NCI-H2107 treated with DMSO at 0.1 percent for 48 hours (cell line): ENCODE measurements at regions not wholly inside any gene's neighbourhood (a gene's known extent, or its start where the extent isn't known, plus 50 kb on each side); places are given as distances from the start of the nearest gene placed in this dataset.

Experiments used
- DNase-seq: peaks from one replicate; lab custom pipeline; 2025; ENCODE audit not compliant: unreplicated experiment; lab: John Stamatoyannopoulos, UW

GRCh38 chr1:147452809-147453208 is 88.5 kb upstream of the BCL9 start:
- no peak for DNase-seq

- no peak for DNase-seq
Measured at GRCh38 chr1:147463022-147463421, 78.3 kb upstream of the BCL9 start.

- no peak for DNase-seq
Measured at GRCh38 chr1:147466543-147466942, 74.8 kb upstream of the BCL9 start.

- no peak for DNase-seq
Measured at GRCh38 chr1:147470079-147470478, 71.2 kb upstream of the BCL9 start.

GRCh38 chr1:147472489-147472888 is 68.8 kb upstream of the BCL9 start:
- no peak for DNase-seq

- DNase-seq = no peak
Measured at GRCh38 chr1:147472966-147473732, 68.2 kb upstream of the BCL9 start.

- no peak for DNase-seq
Measured at GRCh38 chr1:147473733-147474049, 67.6 kb upstream of the BCL9 start.

- DNase-seq = no peak
Measured at GRCh38 chr1:147475488-147475887, 65.8 kb upstream of the BCL9 start.

GRCh38 chr1:147478521-147478920 is 62.8 kb upstream of the BCL9 start:
- DNase-seq = no peak

GRCh38 chr1:147479864-147480564 is 61.3 kb upstream of the BCL9 start:
- DNase-seq = no peak

GRCh38 chr1:147480565-147480935 is 60.8 kb upstream of the BCL9 start:
- DNase-seq = no peak

- no peak for DNase-seq
Measured at GRCh38 chr1:147486876-147487656, 54.2 kb upstream of the BCL9 start.

GRCh38 chr1:147491098-147491497 is 50.2 kb upstream of the BCL9 start:
- DNase-seq = no peak
